Subcutaneous abdominal adipose tissue (tissue), 5 donors: ENCODE measurements at regions not wholly inside any gene's neighbourhood (a gene's known extent, or its start where the extent isn't known, plus 50 kb on each side); places are given as distances from the start of the nearest gene placed in this dataset.

ENCODE experiments used
- H3K27ac ChIP-seq: one replicate; pipeline ENCODE4 v1.7.0; 2013; ENCODE audit warnings: low read depth, mild to moderate bottlenecking, inconsistent platforms, low read length, moderate library complexity
- H3K27me3 ChIP-seq, 5 donors: one replicate each; pipeline ENCODE4 v1.7.0; 2013; ENCODE audit warnings: low read length in 5 of 5, inconsistent platforms in 1 of 5; ENCODE audit not compliant: control insufficient read depth in 5 of 5, insufficient read depth in 4 of 5
- H3K36me3 ChIP-seq, 5 donors: one replicate each; pipeline ENCODE4 v1.7.0; 2013; ENCODE audit warnings: low read length in 5 of 5; ENCODE audit not compliant: control insufficient read depth in 5 of 5, insufficient read depth in 5 of 5
- H3K4me1 ChIP-seq, 5 donors: one replicate each; pipeline ENCODE4 v1.7.0; 2013; ENCODE audit warnings: low read length in 5 of 5, mild to moderate bottlenecking in 3 of 5, moderate library complexity in 1 of 5; ENCODE audit not compliant: control insufficient read depth in 5 of 5, insufficient read depth in 5 of 5
- H3K4me3 ChIP-seq, 5 donors: one replicate each; pipeline ENCODE4 v1.7.0; 2013; ENCODE audit warnings: low read length in 5 of 5, low read depth in 1 of 5
- H3K9ac ChIP-seq, 5 donors: one replicate each; pipeline ENCODE4 v1.7.0; 2013; ENCODE audit warnings: low read length in 5 of 5, mild to moderate bottlenecking in 4 of 5, moderate library complexity in 3 of 5
- H3K9me3 ChIP-seq, 5 donors: one replicate each; pipeline ENCODE4 v1.7.0; 2013; ENCODE audit warnings: low read length in 5 of 5; ENCODE audit not compliant: control insufficient read depth in 5 of 5
- donor health status: healthy.
- donor health status: healthy.
- donor health status: healthy.
- donor health status: healthy.
- donor health status: healthy.

GRCh38 chr9:21656776-21657674 lies 145.4 kb upstream of the MTAP start:
- Histone ChIP-seq H3K9ac (no peak overlapping the region), H3K4me3 (no peak overlapping the region), H3K27me3 (no peaks in the 10 kb centered on the region), H3K27ac (no peak overlapping the region), H3K4me1 (peaks cover 0 to 6% (median 0%) of the 10 kb centered on the region in 5 donors), H3K9me3 (no peaks in the 10 kb centered on the region), H3K36me3 (no peaks in the 10 kb centered on the region)

GRCh38 chr9:21657966-21658667 lies 144.3 kb upstream of the MTAP start:
- no peak overlapping the region for H3K4me3 ChIP-seq
- H3K27me3 ChIP-seq = no peaks in the 10 kb centered on the region
- peaks cover 0 to 6% (median 0%) of the 10 kb centered on the region in 5 donors for H3K4me1 ChIP-seq
- no peaks in the 10 kb centered on the region for H3K9me3 ChIP-seq
- no peaks in the 10 kb centered on the region for H3K36me3 ChIP-seq
- no peak overlapping the region for H3K9ac ChIP-seq
- H3K27ac ChIP-seq = no peak overlapping the region

- H3K27me3 ChIP-seq = no peaks in the 10 kb centered on the region
- no peaks in the 10 kb centered on the region for H3K36me3 ChIP-seq
- H3K4me1 ChIP-seq = peaks cover 0 to 6% (median 0%) of the 10 kb centered on the region in 5 donors
- H3K9ac ChIP-seq = no peak overlapping the region
- no peaks in the 10 kb centered on the region for H3K9me3 ChIP-seq
- no peak overlapping the region for H3K4me3 ChIP-seq
- no peak overlapping the region for H3K27ac ChIP-seq
Measured at GRCh38 chr9:21660976-21661375, 141.5 kb upstream of the MTAP start.

GRCh38 chr9:21661626-21662025 lies 140.8 kb upstream of the MTAP start:
- no peaks in the 10 kb centered on the region for H3K27me3 ChIP-seq
- no peak overlapping the region for H3K27ac ChIP-seq
- H3K36me3 ChIP-seq = no peaks in the 10 kb centered on the region
- H3K4me1 ChIP-seq = peaks cover 0 to 6% (median 0%) of the 10 kb centered on the region in 5 donors
- H3K4me3 ChIP-seq = no peak overlapping the region
- no peak overlapping the region for H3K9ac ChIP-seq
- H3K9me3 ChIP-seq = no peaks in the 10 kb centered on the region

- Histone ChIP-seq H3K4me3 (no peak overlapping the region), H3K9ac (no peak overlapping the region), H3K27ac (no peak overlapping the region), H3K36me3 (no peaks in the 10 kb centered on the region), H3K4me1 (no peaks in the 10 kb centered on the region), H3K27me3 (no peaks in the 10 kb centered on the region), H3K9me3 (no peaks in the 10 kb centered on the region)
Measured at GRCh38 chr9:21668516-21668915, 133.9 kb upstream of the MTAP start.

GRCh38 chr9:21669701-21670100 lies 132.7 kb upstream of the MTAP start:
- no peak overlapping the region for H3K27ac ChIP-seq
- H3K9me3 ChIP-seq = no peaks in the 10 kb centered on the region
- no peak overlapping the region for H3K4me3 ChIP-seq

GRCh38 chr9:21670374-21670773 lies 132.1 kb upstream of the MTAP start:
- Histone ChIP-seq H3K27me3 (no peaks in the 10 kb centered on the region), H3K27ac (no peak overlapping the region), H3K9me3 (no peaks in the 10 kb centered on the region), H3K36me3 (no peaks in the 10 kb centered on the region), H3K4me1 (no peaks in the 10 kb centered on the region), H3K4me3 (no peak overlapping the region), H3K9ac (no peak overlapping the region)

More at GRCh38 chr9:21669701-21670100, 132.7 kb upstream of the MTAP start:
- no peaks in the 10 kb centered on the region for H3K27me3 ChIP-seq
- H3K9ac ChIP-seq = no peak overlapping the region
- H3K36me3 ChIP-seq = no peaks in the 10 kb centered on the region
- no peaks in the 10 kb centered on the region for H3K4me1 ChIP-seq

GRCh38 chr9:21672140-21672539 lies 130.3 kb upstream of the MTAP start:
- Histone ChIP-seq H3K4me3 (no peak overlapping the region), H3K9me3 (no peaks in the 10 kb centered on the region), H3K27me3 (no peaks in the 10 kb centered on the region), H3K27ac (no peak overlapping the region), H3K9ac (no peak overlapping the region), H3K36me3 (no peaks in the 10 kb centered on the region), H3K4me1 (no peaks in the 10 kb centered on the region)

GRCh38 chr9:21672761-21673160 lies 129.7 kb upstream of the MTAP start:
- no peaks in the 10 kb centered on the region for H3K4me1 ChIP-seq
- no peak overlapping the region for H3K9ac ChIP-seq
- no peaks in the 10 kb centered on the region for H3K27me3 ChIP-seq
- H3K9me3 ChIP-seq = no peaks in the 10 kb centered on the region
- H3K36me3 ChIP-seq = no peaks in the 10 kb centered on the region
- H3K27ac ChIP-seq = no peak overlapping the region
- no peak overlapping the region for H3K4me3 ChIP-seq

- H3K4me3 ChIP-seq = no peak overlapping the region
- no peaks in the 10 kb centered on the region for H3K9me3 ChIP-seq
- H3K27me3 ChIP-seq = no peaks in the 10 kb centered on the region
Measured at GRCh38 chr9:21674894-21675293, 127.5 kb upstream of the MTAP start.

More at GRCh38 chr9:21674894-21675293, 127.5 kb upstream of the MTAP start:
- Histone ChIP-seq H3K27ac (no peak overlapping the region), H3K9ac (no peak overlapping the region), H3K4me1 (peaks cover 0 to 5% (median 0%) of the 10 kb centered on the region in 5 donors), H3K36me3 (no peaks in the 10 kb centered on the region)
